Fibroblast of skin of left quadriceps (primary cell): ENCODE measurements at regions not wholly inside any gene's neighbourhood (a gene's known extent, or its start where the extent isn't known, plus 50 kb on each side); places are given as distances from the start of the nearest gene placed in this dataset.

ENCODE experiments used
- DNase-seq, 2 experiments: peaks; one replicate each; pipeline ENCODE4 v3.0.0-alpha.2; 2013; ENCODE audit warnings: low read depth in 2 of 2

GRCh38 chr2:188851311-188851710 is 122.9 kb upstream of the COL3A1 start:
- no peak for DNase-seq

- no peak for DNase-seq
Observed at GRCh38 chr2:188851826-188852225, 122.3 kb upstream of the COL3A1 start.

GRCh38 chr2:188852772-188853171 is 121.4 kb upstream of the COL3A1 start:
- no peak for DNase-seq

GRCh38 chr2:188853307-188853706 is 120.9 kb upstream of the COL3A1 start:
- peak; percentile 96 for DNase-seq

GRCh38 chr2:188865681-188866080 is 108.5 kb upstream of the COL3A1 start:
- no peak for DNase-seq

- no peak for DNase-seq
Observed at GRCh38 chr2:188869550-188869949, 104.6 kb upstream of the COL3A1 start.

- peak; percentile 85 to 88 for DNase-seq
Observed at GRCh38 chr2:188870289-188870688, 103.9 kb upstream of the COL3A1 start.

- no peak for DNase-seq
Observed at GRCh38 chr2:188875104-188875503, 99.1 kb upstream of the COL3A1 start.

GRCh38 chr2:188878716-188879115 is 95.5 kb upstream of the COL3A1 start:
- DNase-seq, result no peak

- no peak for DNase-seq
Observed at GRCh38 chr2:188880740-188881139, 93.4 kb upstream of the COL3A1 start.

GRCh38 chr2:188881434-188881833 is 92.7 kb upstream of the COL3A1 start:
- DNase-seq, result no peak

GRCh38 chr2:188884046-188884445 is 90.1 kb upstream of the COL3A1 start:
- no peak for DNase-seq

GRCh38 chr2:188884517-188884916 is 89.7 kb upstream of the COL3A1 start:
- DNase-seq, result no peak

- DNase-seq, result no peak
Observed at GRCh38 chr2:188889187-188889586, 85.0 kb upstream of the COL3A1 start.

GRCh38 chr2:188890755-188891154 is 83.4 kb upstream of the COL3A1 start:
- no peak for DNase-seq

GRCh38 chr2:188892636-188893035 is 81.5 kb upstream of the COL3A1 start:
- no peak for DNase-seq

GRCh38 chr2:188893972-188894371 is 80.2 kb upstream of the COL3A1 start:
- DNase-seq, result no peak

GRCh38 chr2:188894979-188895378 is 79.2 kb upstream of the COL3A1 start:
- DNase-seq, result no peak

GRCh38 chr2:188897096-188897495 is 77.1 kb upstream of the COL3A1 start:
- no peak for DNase-seq

- peak; percentile 68 to 73 for DNase-seq
Observed at GRCh38 chr2:188898261-188898660, 75.9 kb upstream of the COL3A1 start.

- peak; percentile 34 to 36 for DNase-seq
Observed at GRCh38 chr2:188902901-188903491, 71.2 kb upstream of the COL3A1 start.

- no peak for DNase-seq
Observed at GRCh38 chr2:188903740-188904139, 70.4 kb upstream of the COL3A1 start.

GRCh38 chr2:188909036-188909435 is 65.1 kb upstream of the COL3A1 start:
- no peak for DNase-seq

- no peak for DNase-seq
Observed at GRCh38 chr2:188916736-188917135, 57.4 kb upstream of the COL3A1 start.
